HG02981 (cell line): ENCODE measurements at regions not wholly inside any gene's neighbourhood (a gene's known extent, or its start where the extent isn't known, plus 50 kb on each side); places are given as distances from the start of the nearest gene placed in this dataset.

Experiments
- ATAC-seq: cut with Tn5 transposase; IDR thresholded peaks from one replicate; pipeline ENCODE4 v1.9.1; 2021; ENCODE audit warnings: mild to moderate bottlenecking, moderate library complexity; ENCODE audit not compliant: unreplicated experiment

GRCh38 chr2:13006829-13007717 lies 290.3 kb downstream of the TRIB2 start:
- peak; percentile 83 for ATAC-seq

- ATAC-seq, result no peak
Measured at GRCh38 chr2:13009027-13009642, 292.4 kb downstream of the TRIB2 start.

GRCh38 chr2:13010283-13010682 lies 293.5 kb downstream of the TRIB2 start:
- no peak for ATAC-seq

- no peak for ATAC-seq
Measured at GRCh38 chr2:13014783-13015182, 298.0 kb downstream of the TRIB2 start.

- ATAC-seq, result no peak
Measured at GRCh38 chr2:13015532-13016320, 299.0 kb downstream of the TRIB2 start.

- ATAC-seq, result no peak
Measured at GRCh38 chr2:13018490-13018889, 301.8 kb downstream of the TRIB2 start.

- no peak for ATAC-seq
Measured at GRCh38 chr2:13019781-13020180, 303.0 kb downstream of the TRIB2 start.

GRCh38 chr2:13020469-13020868 lies 303.7 kb downstream of the TRIB2 start:
- no peak for ATAC-seq

GRCh38 chr2:13021470-13021957 lies 304.8 kb downstream of the TRIB2 start:
- no peak for ATAC-seq

- ATAC-seq, result no peak
Measured at GRCh38 chr2:13030606-13031005, 313.9 kb downstream of the TRIB2 start.

- ATAC-seq, result no peak
Measured at GRCh38 chr2:13034861-13035260, 318.1 kb downstream of the TRIB2 start.

GRCh38 chr2:13035866-13036265 lies 319.1 kb downstream of the TRIB2 start:
- no peak for ATAC-seq

- no peak for ATAC-seq
Measured at GRCh38 chr2:13040043-13040442, 323.3 kb downstream of the TRIB2 start.

GRCh38 chr2:13046557-13047165 lies 329.9 kb downstream of the TRIB2 start:
- no peak for ATAC-seq

- no peak for ATAC-seq
Measured at GRCh38 chr2:13050764-13051163, 334.0 kb downstream of the TRIB2 start.

GRCh38 chr2:13052547-13052946 lies 335.8 kb downstream of the TRIB2 start:
- ATAC-seq, result no peak

GRCh38 chr2:13056259-13056843 lies 339.6 kb downstream of the TRIB2 start:
- no peak for ATAC-seq

GRCh38 chr2:13057671-13058070 lies 340.9 kb downstream of the TRIB2 start:
- no peak for ATAC-seq

- no peak for ATAC-seq
Measured at GRCh38 chr2:13066676-13067075, 349.9 kb downstream of the TRIB2 start.

- no peak for ATAC-seq
Measured at GRCh38 chr2:13067508-13067907, 350.8 kb downstream of the TRIB2 start.

- no peak for ATAC-seq
Measured at GRCh38 chr2:13089971-13090370, 373.2 kb downstream of the TRIB2 start.
